ENCODE measurements at regions not wholly inside any gene's neighbourhood (a gene's known extent, or its start where the extent isn't known, plus 50 kb on each side); places are given as distances from the start of the nearest gene placed in this dataset.
"Not testable (repeated sequence)": the region's sequence is repeated elsewhere in the genome, so short reads cannot be mapped to it uniquely, and the experiment has no call there.

DNA sequence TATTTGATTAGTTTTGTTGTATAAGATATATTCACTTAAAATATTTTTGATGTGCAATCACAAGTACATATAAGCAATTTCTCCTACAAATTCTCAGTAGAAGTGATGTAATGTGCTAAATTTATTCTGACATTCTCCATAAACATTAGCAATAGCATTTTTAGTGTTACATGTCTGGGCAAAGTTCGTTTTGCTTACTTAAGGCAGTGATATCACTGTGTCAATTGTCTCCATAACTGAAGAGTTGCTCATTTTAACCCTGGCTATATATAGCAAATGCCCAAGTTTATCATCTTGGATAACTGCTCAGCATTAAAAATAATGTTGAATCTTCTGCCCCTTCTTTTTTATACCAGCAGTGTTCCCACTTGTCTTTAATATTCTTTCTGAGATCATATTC lies 340.0 kb upstream of the NDST4 start:
- DNase-seq (ENCODE audit: low spot score): no peak

DNA sequence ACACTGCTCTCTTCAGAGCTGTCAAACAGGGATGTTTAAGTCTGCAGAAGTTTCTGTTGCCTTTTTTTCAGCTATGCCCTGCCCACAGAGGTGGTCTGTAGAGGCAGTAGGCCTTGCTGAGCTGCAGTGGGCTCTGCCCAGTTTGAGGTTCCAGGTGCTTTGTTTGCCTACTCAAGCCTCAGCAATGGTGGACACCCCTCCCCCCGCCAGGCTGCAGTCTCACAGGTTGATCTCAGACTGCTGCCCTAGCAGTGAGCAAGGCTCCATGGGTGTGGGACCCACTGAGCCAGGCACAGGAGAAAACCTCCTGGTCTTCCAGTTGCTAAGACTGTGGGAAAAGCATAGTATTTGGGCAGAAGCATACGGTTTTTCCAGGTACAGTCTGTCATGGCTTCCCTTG lies 338.8 kb upstream of the NDST4 start:
- not testable (repeated sequence) for DNase-seq (ENCODE audit: low spot score)

DNA sequence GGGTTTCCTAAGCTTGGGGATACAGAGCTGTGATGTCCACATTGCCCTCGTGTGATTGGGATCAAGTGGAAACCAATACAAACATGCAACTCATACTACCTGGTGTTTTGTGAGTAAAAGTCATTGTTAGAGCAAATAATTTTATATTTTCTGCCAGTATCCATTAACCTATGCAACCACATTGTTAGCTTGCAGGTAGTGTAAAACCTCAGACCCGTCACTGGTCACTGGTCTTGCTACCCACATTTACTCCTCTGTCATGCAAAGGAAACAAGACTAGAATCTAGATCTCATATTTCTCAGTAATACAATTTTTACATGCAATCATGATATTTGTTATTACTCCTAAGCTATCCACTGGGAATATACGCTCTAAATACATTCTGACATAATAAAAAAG lies 324.3 kb upstream of the NDST4 start:
- no peak for DNase-seq (ENCODE audit: low spot score)

DNA sequence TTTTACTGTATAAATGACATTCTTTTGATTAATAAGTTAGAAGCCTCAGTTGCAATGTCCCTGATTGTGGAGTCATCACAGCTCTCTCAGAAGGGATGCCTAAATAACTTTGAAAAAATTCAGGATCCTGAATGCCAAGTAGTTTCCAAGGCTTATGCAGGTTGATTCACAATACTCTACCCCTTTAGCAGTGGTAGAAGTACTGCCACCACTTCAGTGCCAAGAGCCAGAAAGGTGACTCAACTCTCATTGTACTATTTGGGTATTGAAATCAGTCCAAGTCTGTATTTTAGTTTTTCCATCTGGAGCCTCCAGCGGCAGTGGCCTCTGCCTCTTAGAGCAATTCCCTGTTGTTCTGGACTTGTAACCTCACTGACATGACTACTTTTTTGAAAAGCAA lies 320.1 kb upstream of the NDST4 start:
- DNase-seq (ENCODE audit: low spot score): no peak

DNA sequence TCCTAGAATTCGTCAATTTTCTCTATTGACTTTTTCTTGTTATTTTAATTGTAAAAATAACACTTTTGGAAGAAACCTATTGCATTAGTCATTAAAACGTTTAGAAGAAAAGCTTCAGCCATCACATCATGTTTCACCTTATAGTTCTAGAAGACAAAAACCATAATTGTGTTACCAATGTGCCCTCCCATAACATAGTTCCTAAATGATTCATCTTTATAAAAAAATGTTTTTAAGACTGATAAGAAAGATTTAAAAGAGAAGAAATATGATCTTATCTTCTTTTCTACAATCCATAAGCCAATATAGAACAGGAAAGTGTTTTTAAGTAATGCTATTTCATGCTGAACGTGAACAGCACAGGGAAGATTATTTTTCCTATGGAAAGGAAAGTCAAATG lies 316.6 kb upstream of the NDST4 start:
- DNase-seq (ENCODE audit: low spot score): no peak

DNA sequence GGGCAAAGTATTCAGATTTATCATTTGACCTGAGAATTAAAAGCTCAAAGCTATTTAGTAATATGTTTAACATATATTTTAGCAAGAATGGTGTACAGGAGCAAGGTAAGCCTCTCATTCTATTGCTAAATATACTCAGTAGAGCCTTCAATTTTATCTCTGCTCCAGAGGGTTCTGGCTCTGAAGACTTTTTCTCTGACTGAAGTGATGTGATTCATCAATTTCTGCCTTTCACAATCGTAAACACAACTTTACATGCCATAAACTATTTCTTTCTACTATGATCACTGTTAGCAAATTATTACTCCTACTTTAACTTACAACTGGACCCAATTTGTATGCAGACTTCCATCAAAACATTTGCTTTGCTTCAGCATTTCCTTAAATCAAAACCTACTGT lies 315.0 kb upstream of the NDST4 start:
- DNase-seq (ENCODE audit: low spot score): no peak

DNA sequence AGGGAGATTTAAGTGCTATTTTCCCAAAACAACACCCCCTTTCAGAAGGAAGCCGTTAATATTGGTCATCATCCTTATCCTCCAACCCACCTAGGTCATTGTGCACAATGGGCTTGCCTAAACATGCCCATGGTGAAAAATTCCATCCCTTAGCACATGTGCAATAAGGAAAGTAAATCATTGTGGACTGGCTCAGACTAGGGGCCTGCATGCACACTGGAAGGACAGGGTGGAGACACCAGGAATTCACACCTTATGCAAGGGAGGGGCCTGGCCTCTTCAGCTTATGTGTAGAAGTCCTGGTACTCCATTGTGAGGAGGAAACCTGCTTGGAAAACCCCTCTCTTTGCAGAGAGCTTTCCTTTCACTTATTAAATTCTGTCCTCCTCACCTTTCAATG lies 311.4 kb upstream of the NDST4 start:
- no peak for DNase-seq (ENCODE audit: low spot score)

DNA sequence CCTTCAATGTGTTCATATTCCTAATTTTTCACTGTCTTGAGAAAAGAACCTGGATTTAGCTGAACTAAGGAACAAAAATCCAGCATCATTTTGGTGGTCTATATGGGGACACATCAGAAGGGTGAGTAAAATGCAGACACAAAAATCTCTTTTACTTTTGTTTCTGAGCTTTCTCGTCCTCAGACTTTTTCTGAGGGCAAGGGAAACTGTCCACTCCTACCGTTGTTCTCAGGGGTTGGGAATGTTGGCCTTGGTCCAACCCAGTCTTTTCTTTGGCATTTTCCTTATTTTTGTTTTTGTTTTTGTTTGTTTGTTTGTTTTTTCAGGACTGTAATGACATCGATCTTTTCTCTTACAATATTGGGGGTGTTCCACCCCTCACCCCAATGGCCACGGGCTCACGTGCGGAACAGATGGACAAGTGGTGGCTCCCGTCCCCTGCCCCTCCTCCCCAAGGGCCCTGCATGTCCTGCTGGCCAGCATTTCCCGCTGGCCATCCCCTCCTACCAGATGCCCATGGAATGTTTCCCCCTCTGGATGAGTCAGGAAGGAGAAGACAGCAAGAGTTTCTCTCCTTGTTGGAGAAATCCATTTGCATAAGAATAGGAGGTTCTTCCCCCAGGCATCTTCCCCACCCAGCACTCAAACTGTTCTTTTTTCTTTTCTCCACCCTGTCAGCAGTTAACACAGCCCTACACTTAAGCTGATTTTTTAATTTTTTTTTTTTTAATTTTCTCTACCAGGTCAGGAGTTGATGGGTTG lies 305.4 kb upstream of the NDST4 start:
- no peak for DNase-seq (ENCODE audit: low spot score)

DNA sequence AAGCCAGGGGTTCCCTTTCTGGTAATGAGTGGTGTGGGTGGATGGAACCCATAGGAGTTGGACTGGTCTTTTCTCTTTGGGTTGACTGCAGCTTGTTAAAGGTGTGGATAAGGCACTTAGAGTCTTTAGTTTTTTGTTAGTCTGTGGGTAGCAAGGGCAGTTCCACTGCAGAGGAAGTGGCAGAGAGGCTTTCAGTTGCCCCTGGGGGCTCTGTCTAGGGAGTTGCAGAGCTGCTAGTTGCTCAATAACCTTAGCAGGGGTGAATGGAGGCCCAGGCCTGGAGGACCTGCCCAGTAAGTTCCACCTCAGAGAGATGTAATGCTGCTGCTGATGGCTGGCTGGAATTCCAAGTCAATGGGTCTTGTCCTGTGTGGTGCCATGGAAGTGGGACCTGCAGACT lies 282.6 kb upstream of the NDST4 start:
- no peak for DNase-seq (ENCODE audit: low spot score)

DNA sequence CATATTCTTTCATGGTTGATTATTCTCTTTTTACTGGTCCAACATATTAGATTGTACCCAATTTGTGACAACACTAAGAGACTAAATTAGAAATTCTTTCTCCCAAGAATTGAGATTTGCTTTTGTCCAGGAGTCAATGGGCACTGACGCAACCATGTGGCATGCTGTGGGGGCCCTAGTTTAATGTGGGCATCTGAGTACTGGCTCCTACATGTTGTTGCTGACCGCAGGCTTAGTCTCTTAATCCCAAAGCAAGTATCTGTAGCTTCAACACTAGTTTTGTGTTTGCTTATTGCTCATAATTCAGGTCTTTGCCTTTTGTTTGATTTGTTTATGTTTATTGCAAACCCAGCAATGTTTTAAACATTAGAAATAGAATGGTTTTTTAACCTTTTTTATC lies 263.4 kb upstream of the NDST4 start:
- DNase-seq (ENCODE audit: low spot score): no peak

DNA sequence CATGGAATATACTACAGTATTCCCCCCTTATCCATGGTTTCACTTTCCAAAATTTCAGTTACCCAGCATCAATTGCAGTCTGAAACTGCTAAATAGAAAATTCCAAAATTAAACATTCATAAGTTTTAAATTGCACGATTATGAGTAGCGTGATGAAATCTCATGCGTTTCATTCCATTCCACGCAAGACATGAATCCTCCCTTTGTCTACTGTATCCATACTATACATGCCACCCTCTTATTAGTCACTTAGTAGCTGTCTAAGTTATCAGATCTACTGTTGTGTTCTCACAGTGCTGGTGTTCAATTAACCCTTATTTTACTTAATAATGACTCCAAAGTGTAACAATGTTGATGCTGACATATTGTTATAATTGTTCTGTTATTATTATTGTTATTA lies 261.2 kb upstream of the NDST4 start:
- DNase-seq (ENCODE audit: low spot score): no peak

DNA sequence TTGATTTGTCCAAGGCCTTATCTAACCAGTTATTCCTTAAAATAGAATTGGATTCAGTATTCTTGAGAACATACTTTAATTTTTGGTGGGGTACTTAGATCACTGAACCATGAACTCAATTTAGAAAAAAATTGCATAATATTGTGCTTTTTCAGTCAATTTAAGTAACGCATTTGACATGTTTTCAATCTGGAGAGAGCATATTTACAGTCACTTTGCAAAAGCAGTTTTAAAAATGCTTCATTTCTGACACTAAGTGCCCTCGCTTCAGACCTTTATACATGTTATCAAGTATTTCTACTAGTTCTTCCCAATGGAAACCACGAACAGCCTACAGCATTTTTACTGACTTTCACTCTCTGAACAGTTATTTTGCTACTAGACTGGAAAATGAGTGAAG lies 257.1 kb upstream of the NDST4 start:
- DNase-seq (ENCODE audit: low spot score): no peak

DNA sequence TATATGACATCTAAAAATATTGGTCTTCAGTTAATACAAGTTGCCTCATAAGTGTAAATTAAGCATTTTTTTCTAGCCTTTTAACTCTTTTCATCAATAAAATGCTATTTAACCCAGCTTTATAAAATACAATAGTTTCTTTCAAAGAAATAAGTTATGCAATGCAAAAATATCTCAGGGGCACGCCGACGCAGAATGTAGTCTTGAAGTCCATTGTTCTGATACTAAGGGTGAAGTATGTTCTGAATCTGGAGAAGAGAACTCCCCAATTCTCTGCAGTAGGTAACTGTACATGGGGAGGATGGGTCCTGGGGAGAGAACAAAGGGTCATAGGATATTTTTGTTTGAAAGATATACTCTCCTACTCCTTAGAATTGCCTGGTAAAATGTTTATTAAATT lies 256.6 kb upstream of the NDST4 start:
- no peak for DNase-seq (ENCODE audit: low spot score)

DNA sequence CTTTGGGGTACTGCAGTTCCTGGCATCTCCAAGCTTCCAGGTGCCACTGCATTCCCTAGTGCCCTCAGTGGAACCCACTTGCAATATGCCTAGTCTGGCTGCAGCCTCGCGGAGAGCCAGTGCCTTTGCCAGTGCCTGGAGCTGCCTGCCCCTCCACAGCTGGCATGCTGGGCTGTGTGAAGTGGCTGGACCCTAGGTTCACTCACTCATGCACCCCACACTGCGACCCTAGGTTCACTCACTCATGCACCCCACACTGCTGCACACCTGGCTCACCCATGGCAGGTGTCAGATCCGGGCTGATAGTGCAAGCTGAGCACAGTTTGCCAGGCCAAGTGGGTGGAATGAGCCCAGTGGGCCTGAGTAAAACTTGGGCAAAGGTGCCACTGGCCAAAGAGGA lies 253.0 kb upstream of the NDST4 start:
- DNase-seq (ENCODE audit: low spot score): no peak

DNA sequence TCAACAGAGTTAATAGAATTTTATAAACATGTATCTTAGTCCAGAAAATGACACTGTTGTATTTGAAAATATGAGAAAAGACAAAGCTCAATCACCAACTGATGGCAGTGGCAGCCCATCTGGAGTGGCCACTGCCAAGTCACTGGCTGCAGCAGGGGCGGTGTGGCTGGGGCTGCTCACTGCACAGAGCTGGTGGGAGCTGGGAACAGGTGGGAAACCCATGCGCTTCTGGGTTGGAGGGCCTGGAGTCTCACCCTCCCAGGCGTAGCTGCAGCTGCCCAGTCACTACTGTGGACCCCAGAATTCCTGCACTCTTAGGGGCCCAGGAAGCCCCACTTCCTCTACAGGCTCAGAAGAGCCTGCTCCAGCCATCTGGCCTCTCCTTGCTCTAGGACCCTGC lies 251.8 kb upstream of the NDST4 start:
- DNase-seq (ENCODE audit: low spot score): no peak

DNA sequence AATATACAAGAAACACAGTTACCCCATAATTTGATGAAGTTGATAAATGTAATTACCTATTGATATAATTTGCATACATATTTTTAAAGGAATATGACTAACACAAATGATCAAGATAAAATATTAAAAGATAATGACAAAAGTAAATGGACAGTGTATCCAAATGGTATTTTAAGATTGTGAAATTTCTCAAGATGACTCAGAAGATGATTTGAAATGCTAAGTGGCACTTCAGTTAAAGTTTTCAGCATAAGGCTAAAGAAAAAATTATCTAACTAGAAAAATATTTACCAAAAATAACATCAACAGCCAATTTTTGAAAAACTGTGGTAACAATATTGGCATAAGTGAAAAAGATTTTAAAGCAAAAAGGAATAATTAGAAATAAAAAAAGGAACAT lies 248.4 kb upstream of the NDST4 start:
- DNase-seq (ENCODE audit: low spot score): no peak

DNA sequence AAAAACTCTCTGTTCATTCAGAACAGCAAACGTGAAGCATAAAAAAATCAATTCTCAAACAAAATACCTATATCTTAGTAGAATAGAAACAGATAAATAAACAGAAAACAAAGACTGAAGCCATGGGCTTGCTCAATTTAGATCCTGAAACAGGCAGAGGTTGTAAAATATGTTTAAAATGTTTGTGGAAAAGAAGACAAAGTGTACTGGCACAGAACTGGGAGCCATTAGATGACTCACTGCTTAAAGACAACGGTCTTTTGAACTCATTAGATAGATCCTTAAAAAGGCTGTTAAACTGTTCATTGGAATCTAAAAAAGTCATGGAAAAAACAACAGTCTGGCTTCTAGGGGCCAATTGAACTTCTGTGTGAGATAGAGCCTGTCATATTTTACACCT lies 247.0 kb upstream of the NDST4 start:
- DNase-seq (ENCODE audit: low spot score): no peak

DNA sequence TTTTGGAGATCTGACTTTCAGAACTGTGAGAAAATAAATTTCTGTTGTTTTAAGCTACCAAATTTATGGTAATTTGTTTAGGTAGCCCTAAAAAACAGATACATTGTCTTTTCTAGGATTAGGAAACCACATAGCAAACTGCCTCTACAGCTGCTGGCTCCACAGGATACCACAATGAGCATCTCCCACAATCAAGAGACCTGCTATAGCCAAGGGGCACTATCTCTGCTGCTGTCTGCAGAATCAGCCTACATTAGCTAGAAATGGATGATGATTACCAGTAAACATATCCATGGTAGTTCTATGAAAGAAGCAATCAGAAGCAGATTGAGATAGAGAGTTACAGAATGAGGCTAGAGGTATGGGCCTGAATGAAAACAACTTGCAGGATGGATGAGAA lies 244.4 kb upstream of the NDST4 start:
- no peak for DNase-seq (ENCODE audit: low spot score)

DNA sequence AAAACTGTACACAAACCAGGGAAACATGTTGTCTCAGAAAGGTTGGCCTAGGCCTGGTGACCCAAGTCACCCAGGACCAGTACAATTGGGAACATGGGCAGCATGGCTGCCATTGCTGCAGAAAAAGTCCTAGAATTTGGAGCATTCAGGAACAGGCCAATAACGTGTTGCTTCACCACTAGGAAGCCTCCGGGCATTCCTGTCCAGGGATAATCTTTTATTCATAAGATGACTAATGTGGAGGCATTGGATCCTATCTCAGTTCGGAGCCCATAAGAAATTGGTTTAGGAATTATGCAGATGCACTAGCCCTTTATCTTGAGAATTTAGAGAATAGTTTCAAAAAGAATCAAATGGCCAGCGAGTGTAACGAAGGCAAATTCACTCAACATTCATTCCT lies 242.8 kb upstream of the NDST4 start:
- DNase-seq (ENCODE audit: low spot score): no peak

DNA sequence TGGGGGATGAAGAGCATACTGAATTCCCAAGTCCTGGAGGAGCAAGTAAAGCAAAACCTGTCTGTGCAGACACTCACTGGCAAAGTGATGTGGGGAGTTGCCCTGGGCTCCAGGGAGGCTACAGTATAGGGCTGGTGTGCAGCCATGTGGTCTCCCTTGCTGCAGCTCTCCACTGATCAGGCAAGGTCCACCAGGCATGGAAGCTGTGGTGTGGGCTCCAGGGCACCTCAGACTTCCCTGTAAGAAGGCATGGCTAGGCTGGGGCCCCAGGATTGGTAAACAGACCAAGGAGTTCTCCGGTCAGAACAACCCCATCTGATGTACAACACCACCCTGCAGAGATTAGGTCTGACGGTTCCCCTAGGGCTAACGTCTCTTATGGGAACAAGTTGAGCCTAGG lies 241.9 kb upstream of the NDST4 start:
- DNase-seq (ENCODE audit: low spot score): no peak

DNA sequence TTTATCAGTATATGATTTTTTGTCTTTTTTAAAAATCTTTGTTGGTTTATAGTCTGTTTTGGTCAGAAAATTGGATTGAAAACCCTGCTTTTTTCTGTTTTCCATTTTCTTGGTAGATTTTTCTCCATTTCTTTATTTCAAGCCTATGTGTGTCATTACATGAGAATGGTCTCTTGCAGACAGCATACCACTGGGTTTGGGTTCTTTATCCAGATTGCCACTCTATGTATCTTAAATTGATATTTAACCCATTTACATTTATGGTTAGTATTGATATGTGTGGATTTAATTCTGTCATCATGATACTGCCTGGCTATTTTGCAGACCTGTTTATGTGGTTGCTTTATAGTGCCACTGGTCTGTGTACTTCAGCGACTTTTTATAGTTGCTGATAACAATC lies 239.9 kb upstream of the NDST4 start:
- no peak for DNase-seq (ENCODE audit: low spot score)

DNA sequence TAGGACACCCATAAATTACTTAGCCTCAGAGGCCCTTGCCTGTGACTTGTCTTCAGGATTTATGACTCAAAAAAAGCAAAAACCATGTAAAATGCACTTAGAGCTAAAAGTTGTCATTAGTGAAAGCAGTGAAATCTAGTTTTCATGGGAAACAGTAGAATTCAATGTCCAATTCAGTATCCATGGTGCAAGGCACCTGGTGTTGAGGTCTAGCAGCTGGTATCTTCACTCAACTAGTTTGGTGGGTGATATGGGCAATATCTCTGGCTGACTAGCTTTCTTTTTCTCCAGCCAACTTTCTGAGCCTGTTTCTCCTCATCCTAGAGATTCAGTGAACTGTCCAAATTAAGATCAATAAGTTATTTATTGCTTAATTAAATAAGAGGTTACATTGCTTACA lies 229.8 kb upstream of the NDST4 start:
- no peak for DNase-seq (ENCODE audit: low spot score)

DNA sequence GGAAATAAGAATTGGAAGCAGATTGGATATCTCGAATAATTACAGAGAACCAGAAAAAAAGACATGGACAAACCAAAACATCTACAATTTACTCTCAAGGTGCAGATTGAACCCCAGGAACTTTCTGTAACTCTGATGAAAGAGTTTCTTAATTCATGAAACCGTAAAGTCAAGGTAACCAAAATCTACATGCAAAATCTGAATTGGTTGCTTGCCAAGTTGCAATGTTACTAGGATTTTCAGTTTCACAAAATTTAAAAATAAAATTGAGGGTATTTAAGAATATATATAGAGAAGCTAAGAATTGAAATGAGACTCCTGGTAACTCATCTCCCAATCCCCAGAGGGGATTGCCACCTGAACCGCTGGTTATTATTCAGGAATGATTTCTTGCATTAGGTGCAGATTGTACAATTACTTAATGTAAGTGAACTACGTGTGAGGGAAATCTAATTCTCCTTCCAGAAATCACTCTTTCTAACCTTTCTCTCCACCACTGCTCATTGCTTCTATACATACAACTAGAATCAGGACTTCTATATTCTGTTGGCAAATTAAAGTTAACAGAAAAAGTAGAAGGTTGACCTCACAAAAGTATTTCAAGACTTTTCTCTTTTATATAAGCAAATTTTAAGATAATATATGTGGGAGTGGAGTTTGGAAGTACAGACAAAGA lies 221.5 kb upstream of the NDST4 start:
- DNase-seq (ENCODE audit: low spot score): no peak

DNA sequence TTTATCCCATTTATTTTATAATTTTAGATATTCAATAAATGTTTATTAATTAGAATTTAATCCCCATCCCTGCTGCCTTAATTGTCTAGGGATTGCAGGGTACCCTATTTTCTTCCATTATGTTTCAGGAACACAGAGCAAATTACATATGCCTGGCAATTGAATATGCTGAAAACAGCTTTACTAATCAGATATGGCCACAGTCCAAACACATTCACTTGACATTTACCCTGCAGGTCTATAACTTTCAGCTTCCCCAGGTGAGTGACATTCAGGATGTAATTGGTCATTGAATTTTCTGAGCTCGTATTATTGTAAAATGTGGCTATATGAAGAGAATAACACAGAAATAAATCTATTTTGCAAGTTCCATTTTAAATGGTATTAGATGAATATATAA lies 218.7 kb upstream of the NDST4 start:
- no peak for DNase-seq (ENCODE audit: low spot score)
